HG02840 (cell line): ENCODE measurements at regions not wholly inside any gene's neighbourhood (a gene's known extent, or its start where the extent isn't known, plus 50 kb on each side); places are given as distances from the start of the nearest gene placed in this dataset.

Experiments used
- ATAC-seq: cut with Tn5 transposase; IDR thresholded peaks from one replicate; pipeline ENCODE4 v1.9.1; 2021; ENCODE audit warnings: mild to moderate bottlenecking, moderate library complexity, moderate number of reproducible peaks; ENCODE audit not compliant: unreplicated experiment, low FRiP score

DNA sequence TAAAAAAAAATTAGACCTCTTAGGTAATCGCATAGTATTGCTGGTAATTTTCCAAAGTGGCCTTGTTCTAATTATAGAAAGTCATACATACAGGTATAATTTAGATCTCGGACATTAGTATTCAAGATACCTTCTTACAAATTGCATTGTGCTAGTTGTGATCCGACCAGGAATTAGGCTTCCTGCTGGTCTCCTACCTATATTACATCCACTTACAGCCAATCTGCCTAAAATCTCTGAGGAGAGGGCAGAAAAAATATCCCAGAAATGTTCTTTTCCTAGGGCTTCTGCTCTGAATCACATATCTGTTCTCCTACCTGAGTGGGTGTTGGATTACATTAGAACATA, 314.7 kb upstream of the GULP1 start:
- no peak for ATAC-seq

DNA sequence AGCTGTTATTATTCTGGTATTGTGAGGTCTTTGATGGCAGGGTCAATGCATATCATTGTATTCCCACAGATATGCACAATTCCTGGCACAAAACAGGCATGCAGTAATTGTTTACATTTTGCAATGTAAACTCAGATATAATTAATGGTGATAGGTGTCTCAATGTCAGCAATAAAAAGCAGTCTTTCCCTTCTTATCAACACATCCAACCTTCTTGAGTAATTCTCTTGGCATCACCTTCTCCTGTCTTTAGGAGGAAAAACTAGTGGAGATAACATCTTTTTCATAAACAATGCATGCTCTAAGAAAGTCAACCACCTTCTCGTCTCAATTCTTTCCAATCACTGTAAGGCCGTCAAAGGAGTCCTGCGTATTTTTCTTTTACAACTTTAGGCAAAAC, 313.3 kb upstream of the GULP1 start:
- no peak for ATAC-seq

DNA sequence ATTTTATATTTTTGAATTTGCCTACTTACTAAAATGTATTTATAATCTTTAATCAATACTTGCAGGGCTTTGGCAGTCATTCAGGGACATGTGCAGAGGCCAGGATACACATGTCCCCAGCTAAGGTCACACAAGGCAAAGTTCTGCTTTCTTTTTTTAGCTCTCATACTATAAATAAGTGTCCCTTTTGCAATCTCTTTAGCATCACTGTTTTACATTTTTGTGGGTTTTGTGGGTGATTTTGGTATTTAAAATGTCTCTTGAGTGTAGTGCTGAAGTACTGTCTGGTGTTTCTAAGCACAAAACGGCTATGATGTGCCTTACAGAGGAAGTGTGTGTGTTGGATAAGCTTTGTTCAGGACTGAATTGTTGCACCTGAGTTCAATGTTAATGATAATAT, 309.0 kb upstream of the GULP1 start:
- ATAC-seq, result peak; percentile 55

DNA sequence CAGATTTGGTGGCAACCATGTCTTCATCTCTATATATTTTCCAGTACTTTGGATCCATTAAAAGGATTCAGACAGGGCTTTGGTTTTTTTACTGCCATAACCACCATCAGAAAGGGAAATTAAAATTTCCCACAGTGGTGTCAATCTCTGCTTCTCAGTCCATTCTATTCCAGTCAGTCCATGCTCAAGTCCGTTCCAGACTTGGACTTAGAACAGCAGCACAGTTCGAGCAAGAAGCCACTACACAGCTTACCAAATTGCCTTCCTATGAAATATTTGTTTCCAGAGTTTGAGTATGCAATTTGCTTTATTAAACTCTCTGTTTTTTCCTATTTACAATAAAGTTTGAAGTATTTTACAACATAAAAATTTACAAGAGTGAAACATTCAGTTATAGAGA, 306.5 kb upstream of the GULP1 start:
- no peak for ATAC-seq

DNA sequence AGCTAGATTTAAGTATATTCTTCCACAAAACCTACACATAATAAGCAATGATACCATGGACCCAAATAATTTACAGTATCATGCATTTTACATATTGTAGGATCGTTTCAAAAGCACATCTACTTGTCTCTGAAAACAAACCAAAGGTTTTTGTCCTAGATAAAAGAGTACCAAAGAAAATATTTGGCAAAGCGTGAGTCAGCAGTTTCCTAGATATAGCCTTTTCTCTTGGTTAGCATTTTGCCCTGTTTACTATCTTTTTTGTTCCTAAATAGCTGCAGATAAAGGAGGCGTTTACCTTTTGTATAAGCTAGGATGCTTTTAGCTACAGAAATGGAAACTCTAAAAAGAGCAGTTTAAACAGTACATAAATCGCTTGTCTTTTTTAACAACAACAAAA, 305.8 kb upstream of the GULP1 start:
- no peak for ATAC-seq

DNA sequence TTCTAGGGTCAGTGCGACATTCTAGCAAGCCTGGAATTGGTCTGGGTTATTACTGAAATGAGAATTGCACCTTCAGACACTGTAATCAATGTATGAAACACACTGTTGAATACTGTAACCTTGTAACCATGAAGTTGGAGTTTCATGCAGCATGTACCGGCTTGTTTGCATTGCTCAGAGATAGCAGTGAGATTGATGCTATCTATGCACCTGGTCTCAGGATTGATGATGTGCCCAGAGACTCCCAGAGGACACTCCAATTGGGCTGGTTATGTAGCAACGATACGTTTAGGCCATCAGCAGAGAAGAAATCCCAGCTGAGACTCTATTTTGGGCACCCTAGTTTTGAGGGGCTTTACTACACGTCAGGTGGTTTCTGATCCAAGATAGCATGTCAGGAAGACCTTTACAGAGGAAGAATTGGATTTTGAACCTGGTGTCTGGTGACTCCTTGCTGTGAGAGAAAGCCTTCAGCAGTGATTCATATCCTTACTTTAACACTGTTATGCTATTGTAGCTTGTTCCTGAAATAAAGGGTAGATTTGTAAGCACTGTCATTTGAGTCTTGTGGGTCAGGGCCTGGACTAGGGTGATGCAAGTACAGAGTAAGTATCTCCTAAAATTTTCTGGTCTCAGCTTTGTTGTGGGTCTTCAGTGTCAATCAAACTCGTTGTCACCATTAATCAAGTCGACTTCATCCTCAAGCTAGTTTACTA, 305.1 kb upstream of the GULP1 start:
- no peak for ATAC-seq

DNA sequence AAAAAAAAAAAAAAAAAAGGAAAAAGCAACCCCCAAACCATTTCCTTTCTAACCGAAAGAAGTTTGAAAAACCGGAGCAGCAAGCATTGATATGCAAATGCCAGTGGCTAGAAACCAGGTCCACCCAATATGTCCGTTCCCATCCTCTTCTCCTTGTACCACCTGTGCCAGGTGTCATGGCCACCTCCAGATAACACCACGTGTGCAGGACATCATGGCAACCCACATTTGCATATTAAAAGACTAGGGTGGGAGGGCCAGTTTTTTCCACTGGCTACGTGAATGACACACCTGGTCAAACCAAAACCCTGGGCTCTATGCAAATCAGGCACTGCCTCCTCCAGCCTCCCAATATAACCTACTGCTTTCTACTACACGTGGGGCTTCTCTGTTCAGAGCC, 303.3 kb upstream of the GULP1 start:
- ATAC-seq, result no peak

DNA sequence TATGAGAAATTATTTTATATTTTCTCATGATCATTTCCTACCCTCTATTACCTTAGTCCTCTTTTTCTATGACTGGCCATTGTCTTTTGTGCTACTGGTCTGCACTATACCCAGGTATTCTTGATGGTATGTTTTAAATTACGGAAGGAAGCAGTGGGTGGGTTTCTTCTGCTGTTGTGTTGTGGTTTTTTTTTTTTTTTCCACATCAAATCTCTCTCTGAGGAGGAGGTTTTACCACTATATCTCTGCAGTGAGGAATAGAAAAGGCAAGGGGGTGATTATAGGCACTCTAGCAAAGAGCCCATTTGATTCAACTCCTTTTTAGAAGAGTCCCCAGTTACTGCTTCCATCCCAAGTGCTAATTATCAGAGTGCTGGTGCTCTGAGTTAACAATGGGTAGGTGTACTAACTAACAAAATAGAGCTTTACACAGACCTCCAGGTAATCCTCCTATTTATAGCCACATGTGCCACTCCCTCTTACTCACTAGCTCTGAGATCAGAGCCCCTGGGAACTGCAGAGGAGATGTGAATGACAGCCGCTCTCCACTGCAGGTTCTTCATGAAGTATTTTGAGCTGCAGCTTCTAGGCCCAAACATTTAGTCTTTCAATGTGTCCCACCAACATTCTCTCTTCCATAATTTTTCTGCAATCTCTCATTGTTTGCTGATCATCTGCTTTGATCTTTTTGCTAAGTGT, 301.6 kb upstream of the GULP1 start:
- no peak for ATAC-seq

DNA sequence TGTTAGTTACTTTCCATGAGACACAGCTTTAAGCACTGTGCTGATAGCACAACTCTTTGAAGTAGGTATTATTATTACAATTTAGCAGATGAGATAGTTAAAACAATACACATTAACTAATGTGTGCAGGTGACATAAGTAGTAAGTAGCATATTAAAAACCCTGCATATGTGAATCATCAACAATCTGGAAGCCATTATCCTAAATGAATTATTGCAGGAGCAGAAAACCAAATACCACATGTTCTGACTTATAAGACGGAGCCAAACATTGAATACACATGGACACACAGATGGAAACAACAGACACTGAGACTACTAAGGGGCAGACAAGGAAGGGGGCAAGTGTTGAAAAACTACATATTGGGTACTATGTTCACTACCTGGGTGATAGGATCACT, 300.3 kb upstream of the GULP1 start:
- no peak for ATAC-seq

DNA sequence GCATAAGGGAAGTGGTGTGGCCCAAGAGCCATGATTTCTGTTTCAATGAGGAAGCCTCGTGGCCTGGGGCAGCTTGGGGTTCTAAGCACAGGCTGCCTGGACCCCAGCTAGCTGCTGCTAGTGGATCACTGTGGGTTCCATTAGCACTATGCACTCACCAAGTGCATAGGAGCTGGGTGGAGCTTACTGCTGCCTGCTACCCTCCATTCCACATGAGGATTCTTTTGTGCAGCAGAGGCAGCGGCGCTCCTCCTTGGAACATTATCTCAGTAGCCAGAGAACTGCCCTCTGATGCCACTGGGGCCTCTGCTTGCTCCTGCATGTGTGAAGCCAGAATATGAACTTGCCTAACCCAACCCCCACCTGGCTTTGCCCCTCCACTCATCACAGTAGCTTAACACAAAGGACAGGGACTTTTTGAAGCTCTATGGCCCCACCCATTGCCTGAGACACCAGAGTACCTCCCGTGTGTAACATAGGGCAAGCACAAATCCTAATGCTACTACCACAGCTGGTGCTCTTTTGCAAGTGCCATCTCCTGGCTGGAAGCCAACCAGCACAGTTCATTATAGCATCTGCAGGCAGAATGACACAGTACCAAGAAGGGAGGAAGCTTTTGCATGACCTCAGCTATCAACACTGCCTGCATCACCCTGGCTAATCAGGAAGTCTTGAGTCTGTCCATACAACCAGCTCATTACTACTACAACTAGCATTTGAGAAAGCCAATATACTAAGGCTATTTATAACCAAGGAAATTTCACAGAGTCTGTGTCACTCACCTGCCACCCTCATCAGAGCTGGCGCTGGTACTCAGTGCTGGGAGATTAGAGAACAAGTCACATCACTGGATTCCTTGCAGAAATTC, 297.0 kb upstream of the GULP1 start:
- ATAC-seq, result no peak

DNA sequence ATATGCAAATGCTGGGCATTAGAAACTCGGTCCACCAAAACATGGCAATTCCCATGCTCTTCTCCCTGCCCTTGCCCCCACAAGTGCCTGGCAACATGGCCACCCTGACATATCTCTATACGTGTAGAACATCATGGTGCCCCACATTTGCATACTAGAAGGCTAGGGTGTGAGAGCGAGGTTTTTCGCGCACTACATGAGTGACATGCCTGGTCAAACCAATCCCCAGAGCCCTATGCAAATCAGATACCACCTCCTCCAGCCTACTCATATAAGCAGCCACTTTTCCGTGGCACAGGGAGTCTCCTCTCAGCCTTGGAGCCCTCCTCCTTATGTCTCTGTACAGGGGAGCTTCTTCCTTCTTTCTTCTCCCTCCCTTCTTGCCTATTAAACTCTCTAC, 296.1 kb upstream of the GULP1 start:
- no peak for ATAC-seq

DNA sequence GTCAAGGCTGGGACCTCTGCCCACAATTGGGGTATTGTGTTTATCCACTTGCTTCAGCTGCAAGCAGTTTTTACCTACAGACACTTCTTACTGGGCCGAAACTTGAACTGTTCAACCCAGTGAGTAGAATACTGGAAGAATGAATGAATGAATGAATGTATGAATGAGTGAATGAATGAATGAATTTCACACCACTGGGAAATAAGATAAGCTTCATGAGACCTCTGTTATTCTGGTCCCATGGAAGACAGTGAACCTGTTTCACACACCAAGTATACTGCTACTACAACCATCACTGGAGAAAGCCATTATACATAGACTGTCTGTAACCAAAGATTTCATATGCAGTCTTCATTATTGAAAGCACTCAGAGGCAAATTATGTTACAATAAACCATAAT, 295.0 kb upstream of the GULP1 start:
- no peak for ATAC-seq

DNA sequence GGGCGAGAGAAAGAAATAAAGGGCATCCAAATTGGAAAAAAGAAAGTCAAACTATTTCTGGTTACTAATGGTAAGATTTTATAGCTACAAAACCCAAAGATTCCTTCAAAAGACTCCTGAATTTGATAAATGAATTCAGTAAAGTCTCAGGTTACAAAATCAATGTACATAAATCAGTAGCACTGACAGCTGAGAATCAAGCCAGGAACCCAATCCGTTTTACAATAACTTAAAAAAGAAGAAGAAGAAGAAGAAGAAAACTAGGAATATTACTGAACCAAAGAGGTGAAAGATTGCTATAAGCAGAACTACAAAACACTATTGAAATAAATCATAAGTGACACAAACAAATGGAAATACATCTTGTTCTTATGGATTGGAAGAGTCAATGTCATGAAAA, 291.5 kb upstream of the GULP1 start:
- no peak for ATAC-seq

DNA sequence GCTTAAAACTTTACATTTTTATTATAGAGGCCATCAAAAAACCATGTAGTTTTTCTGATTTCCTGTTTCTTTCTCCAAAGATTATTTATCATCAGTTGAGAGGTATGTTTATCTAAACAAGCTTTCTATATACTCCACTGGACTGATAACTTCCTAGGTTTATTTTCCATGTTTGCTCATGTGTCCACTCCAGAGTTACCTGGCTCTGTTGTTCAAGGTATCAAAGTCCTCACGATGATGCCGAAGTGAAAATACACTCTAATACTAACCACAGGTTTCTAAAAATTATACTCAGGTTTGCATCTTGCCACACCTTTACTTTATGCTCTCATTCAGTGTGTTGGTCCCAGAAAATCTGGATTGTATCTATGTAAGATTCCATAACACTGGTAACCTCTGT, 287.9 kb upstream of the GULP1 start:
- no peak for ATAC-seq

DNA sequence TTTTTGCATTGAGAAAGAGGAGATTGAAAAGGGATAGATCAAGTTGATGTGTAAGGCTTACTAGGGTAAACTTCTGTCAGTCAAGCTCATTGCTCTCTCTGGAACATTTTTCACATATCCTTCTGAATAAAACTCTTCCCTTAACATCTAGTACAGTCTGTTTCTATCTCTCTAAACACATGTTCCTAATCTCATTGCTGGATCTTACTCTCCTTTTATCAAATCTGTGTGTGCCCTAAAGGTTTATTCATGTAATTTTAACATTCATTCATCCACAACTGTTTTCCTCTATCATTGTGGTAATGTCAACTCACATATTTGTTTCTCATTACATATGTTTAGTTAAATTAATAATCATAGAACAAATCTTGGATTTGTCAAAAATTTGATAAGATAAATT, 277.9 kb upstream of the GULP1 start:
- no peak for ATAC-seq

DNA sequence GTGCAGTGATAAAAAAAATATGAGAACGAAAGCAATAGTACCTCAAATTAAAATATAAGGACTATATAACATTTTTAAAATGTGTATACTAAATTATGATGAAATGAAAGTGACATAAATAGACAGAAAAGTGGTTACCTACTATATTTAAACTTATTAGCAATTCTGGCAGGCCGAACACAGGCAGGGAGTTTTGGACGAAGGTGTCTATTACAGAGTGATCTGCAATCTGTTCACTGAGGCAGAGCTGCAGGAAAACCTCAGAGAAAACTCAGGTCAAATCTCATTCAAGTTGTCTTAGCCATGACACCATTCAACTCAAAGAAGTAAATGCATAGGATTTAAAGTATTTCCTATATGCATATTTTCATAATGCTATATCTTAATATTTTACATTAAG, 274.8 kb upstream of the GULP1 start:
- ATAC-seq, result no peak

DNA sequence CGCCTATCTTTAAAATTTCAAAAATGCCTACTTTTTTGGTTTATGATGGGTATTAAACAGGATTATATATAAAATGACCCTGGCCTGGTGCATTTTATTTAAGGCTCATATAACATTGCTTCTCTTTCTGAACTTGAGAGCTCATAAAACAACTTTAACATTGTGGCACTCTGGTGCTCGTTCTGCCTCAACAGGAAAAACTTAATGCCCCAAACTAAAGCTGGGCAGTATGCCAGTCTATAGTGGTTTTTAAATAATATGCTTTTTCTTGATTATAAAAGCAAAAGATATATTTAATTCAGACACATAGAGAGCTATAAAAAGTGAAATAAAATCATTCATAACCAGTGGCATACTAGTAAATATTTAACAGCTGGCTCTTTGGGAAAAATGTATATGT, 269.3 kb upstream of the GULP1 start:
- ATAC-seq, result no peak

DNA sequence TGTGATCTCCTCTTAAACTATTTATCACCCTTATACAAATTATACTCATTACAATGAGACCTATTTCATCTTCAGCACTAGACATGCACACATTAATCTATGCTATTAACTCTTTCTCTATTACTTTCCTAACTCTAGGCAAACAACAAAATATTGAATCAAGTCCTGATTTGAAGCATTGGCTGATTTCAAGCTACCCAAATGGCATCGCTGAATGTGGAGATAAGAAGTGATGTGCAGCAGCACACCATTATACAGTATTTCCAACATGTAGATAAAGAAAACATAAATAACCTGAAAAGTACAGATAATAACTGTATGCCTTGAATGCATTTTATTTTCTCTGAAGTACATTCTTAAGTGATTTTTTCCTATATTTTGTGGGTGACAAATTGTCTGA, 268.6 kb upstream of the GULP1 start:
- no peak for ATAC-seq

DNA sequence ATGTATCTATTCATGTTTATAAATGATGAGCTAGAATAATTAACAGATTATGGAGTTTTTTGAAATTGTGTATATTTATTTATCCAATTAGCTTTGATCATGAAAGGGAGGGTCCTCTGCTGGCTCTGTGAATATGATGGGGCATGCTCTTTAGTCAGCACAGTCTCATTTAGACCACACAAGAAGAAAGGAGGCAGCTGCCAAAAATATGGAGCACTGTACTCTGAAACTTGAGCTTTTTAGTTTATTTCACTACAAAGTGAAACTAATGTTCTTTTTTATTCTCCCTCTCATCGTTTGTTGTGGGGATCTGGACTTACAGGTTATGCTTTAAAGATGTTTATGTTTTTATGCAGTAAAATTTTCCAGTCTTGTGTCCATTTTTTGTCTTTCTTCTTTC, 266.9 kb upstream of the GULP1 start:
- ATAC-seq, result no peak

DNA sequence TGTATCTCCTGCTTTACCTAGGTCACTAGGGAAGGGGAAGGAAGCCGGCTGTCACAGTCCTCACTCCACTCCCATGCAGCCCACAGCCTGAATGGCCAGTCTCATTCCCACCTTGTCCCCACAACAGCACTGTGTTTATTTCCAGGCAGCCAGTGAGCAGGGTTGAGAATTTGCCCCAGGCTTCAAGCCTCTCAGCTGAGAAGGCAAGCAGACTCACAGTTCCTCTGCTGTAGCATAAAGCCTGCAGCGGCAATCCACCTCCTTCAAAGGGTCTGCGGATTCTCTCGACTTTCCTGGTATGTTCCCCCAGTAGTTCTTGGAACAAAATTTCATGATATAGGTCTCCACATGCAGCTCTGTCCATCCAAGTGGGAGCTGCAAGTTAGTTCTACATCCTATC, 262.9 kb upstream of the GULP1 start:
- ATAC-seq, result no peak

DNA sequence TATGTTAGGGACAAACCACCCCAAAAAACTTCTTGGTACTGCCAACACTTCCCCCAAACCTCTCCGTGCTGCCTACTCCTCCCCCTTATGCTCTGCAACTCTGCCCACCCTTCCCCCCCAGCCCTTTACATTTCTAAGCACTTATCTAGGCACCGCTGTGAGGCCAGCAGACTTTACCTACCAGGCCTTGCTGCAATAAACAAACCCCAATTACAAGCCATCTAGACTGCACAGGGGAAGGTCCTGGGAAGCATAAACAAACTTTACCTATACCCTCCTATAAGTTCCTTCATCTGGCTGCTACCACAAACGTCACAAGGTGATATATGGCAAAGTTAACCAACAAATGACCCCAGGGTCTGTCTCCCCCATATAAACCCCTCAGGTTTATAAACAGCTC, 259.4 kb upstream of the GULP1 start:
- ATAC-seq, result no peak

DNA sequence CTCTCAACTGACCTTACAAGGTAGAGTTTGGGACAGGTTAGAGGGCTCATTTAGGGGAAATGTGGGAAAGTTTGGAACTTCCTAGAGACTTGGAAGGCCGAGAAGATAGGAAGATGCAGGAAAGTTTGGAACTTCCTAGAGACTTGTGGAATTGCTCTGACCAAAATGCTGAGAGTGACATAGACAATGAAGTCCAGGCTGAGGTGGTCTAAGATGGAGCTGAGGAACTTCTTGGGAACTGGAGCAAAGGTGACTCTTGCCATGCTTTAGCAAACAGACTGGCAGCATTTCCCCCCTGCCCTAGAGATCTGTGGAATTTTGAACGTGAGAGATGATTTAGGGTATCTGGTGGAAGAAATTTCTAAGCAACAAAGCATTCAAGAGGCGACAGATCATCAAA, 258.9 kb upstream of the GULP1 start:
- ATAC-seq, result no peak
